A549 (cell line): ENCODE measurements at regions not wholly inside any gene's neighbourhood (a gene's known extent, or its start where the extent isn't known, plus 50 kb on each side); places are given as distances from the start of the nearest gene placed in this dataset.

ENCODE experiments used
- CEBPB ChIP-seq, 2 experiments: fragments of >200 bp in 1 of 2; sonication (Bioruptor Twin) in 1 of 2; formaldehyde crosslinking in 1 of 2; IDR thresholded peaks; 2 replicates each; pipeline ENCODE4 v1.6.1; 2012 to 2016
- CTCF ChIP-seq: fragments of >200 bp; sonication (Bioruptor Twin); formaldehyde crosslinking; IDR thresholded peaks from 3 replicates; pipeline ENCODE4 v1.5.1; 2016
- E2F6 ChIP-seq: IDR thresholded peaks from 2 replicates; pipeline ENCODE4 v1.6.1; 2012; ENCODE audit warnings: low read depth, borderline replicate concordance
- JUN ChIP-seq, 2 experiments: fragments of >200 bp; sonication (Bioruptor Twin); formaldehyde crosslinking; IDR thresholded peaks; 2 replicates in 1 of 2; 3 replicates in 1 of 2; pipeline ENCODE4 v1.6.1; 2016 to 2017
- KDM5A ChIP-seq: fragments of 200-600 bp; sonication (generic); IDR thresholded peaks from 2 replicates; pipeline ENCODE4 v1.6.1; 2016; ENCODE audit warnings: antibody characterized with exemption, mild to moderate bottlenecking
- MAFK ChIP-seq: fragments of 450-650 bp; IDR thresholded peaks from 2 replicates; pipeline ENCODE4 v1.6.1; 2014; ENCODE audit not compliant: partially characterized antibody
- NPAS2 ChIP-seq: fragments of 250-450 bp; sonication (Bioruptor Pico); IDR thresholded peaks from 2 replicates; pipeline ENCODE4 v1.8.0; 2022; ENCODE audit warnings: mild to moderate bottlenecking, moderate library complexity, borderline replicate concordance

DNA sequence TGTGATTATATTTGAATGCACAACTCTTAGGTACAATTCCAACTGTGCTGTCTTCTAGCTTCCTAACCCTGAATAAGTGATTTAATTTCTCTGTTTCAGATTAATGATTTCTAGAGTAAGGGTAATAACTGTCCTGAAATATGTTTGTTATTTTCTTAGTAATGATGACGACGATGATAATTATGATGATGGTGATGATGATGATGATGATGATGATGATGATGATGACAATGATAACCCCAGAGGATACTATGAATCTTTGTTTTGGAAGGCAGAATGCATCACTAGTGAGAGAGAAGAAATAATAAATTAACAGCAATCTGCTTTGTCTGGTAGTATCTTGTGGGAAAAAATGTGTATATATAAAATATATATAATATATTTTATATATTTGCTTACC lies 317.1 kb upstream of the CDH8 start:
- TF ChIP-seq MAFK (no peak), JUN (IDR thresholded peaks at IDR 0.05) (no peak), CEBPB (IDR thresholded peaks at IDR 0.05) (no peak), KDM5A (no peak), E2F6 (no peak), CTCF (no peak), NPAS2 (CRISPR knock-in tag) (no peak)
